ENCODE measurements at regions not wholly inside any gene's neighbourhood (a gene's known extent, or its start where the extent isn't known, plus 50 kb on each side); places are given as distances from the start of the nearest gene placed in this dataset.

- Histone ChIP-seq H3K79me2 (ENCODE audit: low read length) (no peaks in the 10 kb centered on the region), H3K9me2 (replicated peaks; ENCODE audit: low read length) (no peaks in the 10 kb centered on the region), H3K4me3 (ENCODE audit: low read length) (no peak overlapping the region), H3K4me2 (ENCODE audit: low read length) (no peak overlapping the region), H3K9me3 (ENCODE audit: low read length) (no peaks in the 10 kb centered on the region), H4K20me1 (ENCODE audit: low read length) (no peaks in the 10 kb centered on the region), H3F3A (ENCODE audit: low read length, unreplicated experiment) (no peaks in the 10 kb centered on the region), H3K4me1 (ENCODE audit: insufficient read depth, low read length) (no peaks in the 10 kb centered on the region), H3K9ac (ENCODE audit: low read length) (no peak overlapping the region), H3K27me3 (ENCODE audit: low read length) (no peaks in the 10 kb centered on the region), H2AFZ (ENCODE audit: low read length) (no peak overlapping the region), H3K27ac (ENCODE audit: low read length) (no peak overlapping the region), H3K36me3 (ENCODE audit: low read depth, low read length) (no peaks in the 10 kb centered on the region)
- ATAC-seq (no peak), DNase-seq (no peak)
- CTCF ChIA-PET: no interaction called here
- POLR2A ChIA-PET (ENCODE audit: unreplicated experiment): no interaction called here
- TF ChIP-seq EZH2 (IDR thresholded peaks at IDR 0.05; ENCODE audit: low read length, unreplicated experiment) (no peak), CTCF (conservative IDR thresholded peaks at IDR 0.05; ENCODE audit: low read depth, low read length) (no peak), EZH2phosphoT487 (IDR thresholded peaks at IDR 0.05; ENCODE audit: borderline replicate concordance, low read length) (no peak)
- intact Hi-C loops (cut with micrococcal nuclease): no loop called here
- BruUV-seq (replicated peaks): no TSS peak
Observed at GRCh38 chrX:116872931-116873330, 410.2 kb upstream of the CT83 start.

GRCh38 chrX:116863029-116863428 lies 400.3 kb upstream of the CT83 start:
- H2AFZ ChIP-seq (ENCODE audit: low read length): no peak overlapping the region
- intact Hi-C loops (cut with micrococcal nuclease): no loop called here
- no TSS peak for BruUV-seq (replicated peaks)
- no peak for DNase-seq
- POLR2A ChIA-PET (ENCODE audit: unreplicated experiment): no interaction called here
- H3K27me3 ChIP-seq (ENCODE audit: low read length): no peaks in the 10 kb centered on the region
- H3K4me3 ChIP-seq (ENCODE audit: low read length): no peak overlapping the region
- no peaks in the 10 kb centered on the region for H4K20me1 ChIP-seq (ENCODE audit: low read length)
- H3K9ac ChIP-seq (ENCODE audit: low read length): no peak overlapping the region
- CTCF ChIA-PET: no interaction called here
- no peak for ATAC-seq
- H3K4me1 ChIP-seq (ENCODE audit: insufficient read depth, low read length): no peaks in the 10 kb centered on the region
- TF ChIP-seq CTCF (conservative IDR thresholded peaks at IDR 0.05; ENCODE audit: low read depth, low read length): no peak
- TF ChIP-seq EZH2 (IDR thresholded peaks at IDR 0.05; ENCODE audit: low read length, unreplicated experiment): no peak
- no peak for TF ChIP-seq EZH2phosphoT487 (IDR thresholded peaks at IDR 0.05; ENCODE audit: borderline replicate concordance, low read length)
- H3K79me2 ChIP-seq (ENCODE audit: low read length): no peaks in the 10 kb centered on the region
- H3K27ac ChIP-seq (ENCODE audit: low read length): no peak overlapping the region
- no peaks in the 10 kb centered on the region for H3K9me3 ChIP-seq (ENCODE audit: low read length)
- H3F3A ChIP-seq (ENCODE audit: low read length, unreplicated experiment): no peaks in the 10 kb centered on the region
- no peaks in the 10 kb centered on the region for H3K9me2 ChIP-seq (replicated peaks; ENCODE audit: low read length)
- no peaks in the 10 kb centered on the region for H3K36me3 ChIP-seq (ENCODE audit: low read depth, low read length)
- H3K4me2 ChIP-seq (ENCODE audit: low read length): no peak overlapping the region

GRCh38 chrX:116862340-116862739 lies 399.6 kb upstream of the CT83 start:
- H3K9ac ChIP-seq (ENCODE audit: low read length): no peak overlapping the region
- H4K20me1 ChIP-seq (ENCODE audit: low read length): no peaks in the 10 kb centered on the region
- DNase-seq: no peak

More at GRCh38 chrX:116862340-116862739, 399.6 kb upstream of the CT83 start:
- Histone ChIP-seq H3K27ac (ENCODE audit: low read length) (no peak overlapping the region), H3K9me2 (replicated peaks; ENCODE audit: low read length) (no peaks in the 10 kb centered on the region), H3K4me2 (ENCODE audit: low read length) (no peak overlapping the region), H3K4me1 (ENCODE audit: insufficient read depth, low read length) (no peaks in the 10 kb centered on the region), H2AFZ (ENCODE audit: low read length) (no peak overlapping the region), H3K36me3 (ENCODE audit: low read depth, low read length) (no peaks in the 10 kb centered on the region), H3K4me3 (ENCODE audit: low read length) (no peak overlapping the region), H3K79me2 (ENCODE audit: low read length) (no peaks in the 10 kb centered on the region), H3K9me3 (ENCODE audit: low read length) (no peaks in the 10 kb centered on the region), H3K27me3 (ENCODE audit: low read length) (no peaks in the 10 kb centered on the region), H3F3A (ENCODE audit: low read length, unreplicated experiment) (no peaks in the 10 kb centered on the region)
- ATAC-seq: no peak
- intact Hi-C loops (cut with micrococcal nuclease): no loop called here
- BruUV-seq (replicated peaks): no TSS peak
- POLR2A ChIA-PET (ENCODE audit: unreplicated experiment): no interaction called here
- TF ChIP-seq CTCF (conservative IDR thresholded peaks at IDR 0.05; ENCODE audit: low read depth, low read length): no peak
- no peak for TF ChIP-seq EZH2 (IDR thresholded peaks at IDR 0.05; ENCODE audit: low read length, unreplicated experiment)
- no peak for TF ChIP-seq EZH2phosphoT487 (IDR thresholded peaks at IDR 0.05; ENCODE audit: borderline replicate concordance, low read length)
- CTCF ChIA-PET: no interaction called here
